GM23338 (cell line): ENCODE measurements at regions not wholly inside any gene's neighbourhood (a gene's known extent, or its start where the extent isn't known, plus 50 kb on each side); places are given as distances from the start of the nearest gene placed in this dataset.

Experiments
- ATAC-seq: fragments of 200-7000 bp; cut with Tn5 transposase; 3 replicates; pipeline ENCODE4 v1.9.1; 2020
- DNase-seq: peaks from one replicate; pipeline ENCODE4 v3.0.0-alpha.2; 2015; ENCODE audit warnings: low spot score
- H2AFZ ChIP-seq: fragments of 200-600 bp; sonication (generic); 2 replicates; pipeline ENCODE4 v1.8.0; 2016; ENCODE audit warnings: antibody characterized with exemption, mild to moderate bottlenecking, moderate library complexity
- H3F3A ChIP-seq: fragments of 200-600 bp; sonication (generic); replicated peaks from 2 replicates; pipeline ENCODE4 v1.8.0; 2017; ENCODE audit warnings: antibody characterized with exemption, mixed run types, low read depth
- H3K27ac ChIP-seq: fragments of 200-600 bp; sonication (generic); 2 replicates; pipeline ENCODE4 v1.6.1; 2016; ENCODE audit warnings: low read depth
- H3K27me3 ChIP-seq: fragments of 200-600 bp; sonication (generic); 2 replicates; pipeline ENCODE4 v1.8.0; 2016; ENCODE audit warnings: mild to moderate bottlenecking, mixed run types, moderate library complexity; ENCODE audit not compliant: insufficient read depth
- H3K36me3 ChIP-seq: fragments of 200-600 bp; sonication (generic); 2 replicates; pipeline ENCODE4 v1.8.0; 2016; ENCODE audit warnings: mild to moderate bottlenecking; ENCODE audit not compliant: insufficient read depth
- H3K4me1 ChIP-seq: fragments of 200-600 bp; sonication (generic); 2 replicates; pipeline ENCODE4 v1.8.0; 2016; ENCODE audit warnings: mild to moderate bottlenecking, moderate library complexity; ENCODE audit not compliant: insufficient read depth
- H3K4me2 ChIP-seq: fragments of 200-600 bp; sonication (generic); 2 replicates; pipeline ENCODE4 v1.7.1; 2017; ENCODE audit warnings: mixed run types
- H3K4me3 ChIP-seq: fragments of 200-600 bp; sonication (generic); 2 replicates; pipeline ENCODE4 v1.6.1; 2016; ENCODE audit warnings: mixed run types
- H3K79me2 ChIP-seq: fragments of 200-600 bp; sonication (generic); replicated peaks from 2 replicates; pipeline ENCODE4 v1.8.0; 2017; ENCODE audit warnings: mild to moderate bottlenecking; ENCODE audit not compliant: insufficient read depth
- H3K9me2 ChIP-seq: fragments of 200-600 bp; sonication (generic); 2 replicates; pipeline ENCODE4 v1.8.0; 2017; ENCODE audit not compliant: insufficient read depth
- H4K20me1 ChIP-seq: fragments of 200-600 bp; sonication (generic); replicated peaks from 2 replicates; pipeline ENCODE4 v1.8.0; 2017; ENCODE audit warnings: mild to moderate bottlenecking; ENCODE audit not compliant: insufficient read depth
- H3K27ac Mint-ChIP-seq: 2 replicates; pipeline ENCODE4 v1.8.0; 2020; ENCODE audit warnings: inconsistent platforms, mild to moderate bottlenecking, moderate library complexity, mixed read lengths
- H3K27me3 Mint-ChIP-seq: 3 replicates; pipeline ENCODE4 v1.8.0; 2022; ENCODE audit warnings: low read depth, mild to moderate bottlenecking, moderate library complexity, mixed read lengths, inconsistent platforms; ENCODE audit not compliant: insufficient read depth, poor library complexity
- H3K36me3 Mint-ChIP-seq: 3 replicates; pipeline ENCODE4 v1.8.0; 2021; ENCODE audit warnings: low read depth, mild to moderate bottlenecking, inconsistent platforms, moderate library complexity, mixed read lengths
- H3K4me1 Mint-ChIP-seq: 3 replicates; pipeline ENCODE4 v1.8.0; 2020; ENCODE audit warnings: mild to moderate bottlenecking, inconsistent platforms, mixed read lengths
- H3K4me3 Mint-ChIP-seq: 3 replicates; pipeline ENCODE4 v1.8.0; 2021; ENCODE audit warnings: moderate library complexity, mild to moderate bottlenecking, inconsistent platforms, mixed read lengths
- H3K9me3 Mint-ChIP-seq: 3 replicates; pipeline ENCODE4 v1.8.0; 2020; ENCODE audit warnings: moderate library complexity, mild to moderate bottlenecking, inconsistent platforms, mixed read lengths
- CREB1 ChIP-seq: fragments of 250-450 bp; sonication (Bioruptor Pico); IDR thresholded peaks from 2 replicates; pipeline ENCODE4 v1.5.0; 2020; ENCODE audit warnings: low read depth, mild to moderate bottlenecking, moderate library complexity
- CTCF ChIP-seq, 2 experiments: fragments of 200-600 bp in 1 of 2; sonication (generic) in 1 of 2; conservative IDR thresholded peaks; 2 replicates each; pipeline versions ENCODE4 v1.5.1 to v1.6.1; 2016 to 2017; ENCODE audit warnings: antibody characterized with exemption in 2 of 2, low read depth in 2 of 2, mild to moderate bottlenecking in 2 of 2, moderate library complexity in 1 of 2
- ETS1 ChIP-seq: IDR thresholded peaks from 2 replicates; pipeline ENCODE4 v1.6.1; 2016; ENCODE audit warnings: antibody characterized with exemption
- EZH2 ChIP-seq: fragments of 200-600 bp; sonication (generic); IDR thresholded peaks from one replicate; pipeline ENCODE4 v1.8.0; 2017; ENCODE audit warnings: antibody characterized with exemption, mild to moderate bottlenecking, low read depth; ENCODE audit not compliant: unreplicated experiment
- EZH2phosphoT487 ChIP-seq: fragments of 200-600 bp; sonication (generic); IDR thresholded peaks from one replicate; pipeline ENCODE4 v1.8.1; 2018; ENCODE audit warnings: antibody characterized with exemption; ENCODE audit not compliant: unreplicated experiment
- NANOG ChIP-seq: IDR thresholded peaks from 2 replicates; pipeline ENCODE4 v1.6.1; 2016; ENCODE audit warnings: antibody characterized with exemption, borderline replicate concordance
- POLR2AphosphoS5 ChIP-seq: IDR thresholded peaks from 2 replicates; pipeline ENCODE4 v1.6.1; 2016; ENCODE audit warnings: antibody characterized with exemption, low read depth
- STAT1 ChIP-seq: IDR thresholded peaks from one replicate; pipeline ENCODE4 v1.6.1; 2016; ENCODE audit warnings: antibody characterized with exemption; ENCODE audit not compliant: unreplicated experiment
- ZNF114 ChIP-seq: fragments of 250-450 bp; sonication (Bioruptor Pico); IDR thresholded peaks from 2 replicates; pipeline ENCODE4 v1.5.0; 2020; ENCODE audit warnings: mild to moderate bottlenecking, moderate library complexity
- ZNF331 ChIP-seq: fragments of 250-450 bp; sonication (Bioruptor Pico); IDR thresholded peaks from 2 replicates; pipeline ENCODE4 v1.5.0; 2020; ENCODE audit warnings: low read depth, mild to moderate bottlenecking, moderate library complexity
- TF ChIP-seq, protein P1 (sequence below): IDR thresholded peaks from one replicate; pipeline ENCODE4 v1.6.1; 2018; ENCODE audit warnings: antibody characterized with exemption; ENCODE audit not compliant: unreplicated experiment
- TF ChIP-seq, protein P2 (sequence below): fragments of 250-450 bp; sonication (Bioruptor Pico); IDR thresholded peaks from 2 replicates; pipeline ENCODE4 v1.5.0; 2020; ENCODE audit warnings: mild to moderate bottlenecking, moderate library complexity

DNA sequence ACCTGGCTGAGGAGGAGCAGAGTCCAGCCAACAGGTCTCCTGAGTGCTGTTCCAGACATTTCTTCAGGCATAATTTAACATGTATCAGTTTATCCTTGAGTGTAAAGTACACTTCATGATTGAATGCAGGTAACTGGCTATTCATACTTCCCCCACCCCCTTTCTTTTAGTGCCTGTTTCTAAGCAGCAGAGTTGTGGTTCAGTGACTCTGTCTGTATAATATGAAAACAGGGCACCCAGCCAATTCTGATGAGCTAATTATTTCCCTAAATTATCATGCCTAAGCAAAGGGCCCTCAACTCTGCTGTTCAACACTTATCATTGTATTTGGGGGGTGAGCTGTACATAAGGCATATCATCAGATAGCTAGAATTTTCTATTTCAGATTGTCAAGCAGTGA lies 51.9 kb upstream of the ZSWIM6 start (continued):
- TF ChIP-seq POLR2AphosphoS5 = no peak
- TF ChIP-seq, protein P1, sequence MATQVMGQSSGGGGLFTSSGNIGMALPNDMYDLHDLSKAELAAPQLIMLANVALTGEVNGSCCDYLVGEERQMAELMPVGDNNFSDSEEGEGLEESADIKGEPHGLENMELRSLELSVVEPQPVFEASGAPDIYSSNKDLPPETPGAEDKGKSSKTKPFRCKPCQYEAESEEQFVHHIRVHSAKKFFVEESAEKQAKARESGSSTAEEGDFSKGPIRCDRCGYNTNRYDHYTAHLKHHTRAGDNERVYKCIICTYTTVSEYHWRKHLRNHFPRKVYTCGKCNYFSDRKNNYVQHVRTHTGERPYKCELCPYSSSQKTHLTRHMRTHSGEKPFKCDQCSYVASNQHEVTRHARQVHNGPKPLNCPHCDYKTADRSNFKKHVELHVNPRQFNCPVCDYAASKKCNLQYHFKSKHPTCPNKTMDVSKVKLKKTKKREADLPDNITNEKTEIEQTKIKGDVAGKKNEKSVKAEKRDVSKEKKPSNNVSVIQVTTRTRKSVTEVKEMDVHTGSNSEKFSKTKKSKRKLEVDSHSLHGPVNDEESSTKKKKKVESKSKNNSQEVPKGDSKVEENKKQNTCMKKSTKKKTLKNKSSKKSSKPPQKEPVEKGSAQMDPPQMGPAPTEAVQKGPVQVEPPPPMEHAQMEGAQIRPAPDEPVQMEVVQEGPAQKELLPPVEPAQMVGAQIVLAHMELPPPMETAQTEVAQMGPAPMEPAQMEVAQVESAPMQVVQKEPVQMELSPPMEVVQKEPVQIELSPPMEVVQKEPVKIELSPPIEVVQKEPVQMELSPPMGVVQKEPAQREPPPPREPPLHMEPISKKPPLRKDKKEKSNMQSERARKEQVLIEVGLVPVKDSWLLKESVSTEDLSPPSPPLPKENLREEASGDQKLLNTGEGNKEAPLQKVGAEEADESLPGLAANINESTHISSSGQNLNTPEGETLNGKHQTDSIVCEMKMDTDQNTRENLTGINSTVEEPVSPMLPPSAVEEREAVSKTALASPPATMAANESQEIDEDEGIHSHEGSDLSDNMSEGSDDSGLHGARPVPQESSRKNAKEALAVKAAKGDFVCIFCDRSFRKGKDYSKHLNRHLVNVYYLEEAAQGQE = no peak
- no peak for TF ChIP-seq STAT1
- TF ChIP-seq EZH2 = no peak
- TF ChIP-seq CREB1 (CRISPR knock-in tag) = no peak
- no peak for TF ChIP-seq NANOG
- no peak for TF ChIP-seq ETS1
- no peak for TF ChIP-seq ZNF114
- no peak for TF ChIP-seq CTCF (conservative IDR thresholded peaks at IDR 0.05; ENCODE audit: low read depth in 2 of 2)
- TF ChIP-seq ZNF331 (CRISPR knock-in tag) = no peak

- H3K4me3 Mint-ChIP-seq = no peak overlapping the region
- no peaks in the 10 kb centered on the region for H3K9me3 Mint-ChIP-seq
- H3K36me3 ChIP-seq = no peaks in the 10 kb centered on the region
- no peak overlapping the region for H3K4me3 ChIP-seq
- no peaks in the 10 kb centered on the region for H3K36me3 Mint-ChIP-seq
- H3F3A ChIP-seq = no peaks in the 10 kb centered on the region
- no peak overlapping the region for H3K27ac ChIP-seq
- H3K27ac Mint-ChIP-seq = no peak overlapping the region
- peaks cover 6% of the 10 kb centered on the region for H3K27me3 Mint-ChIP-seq
- no peaks in the 10 kb centered on the region for H3K79me2 ChIP-seq
- H2AFZ ChIP-seq = no peak overlapping the region
- H3K9me2 ChIP-seq = no peaks in the 10 kb centered on the region
- ATAC-seq (no peak), DNase-seq (no peak)
- H4K20me1 ChIP-seq = no peaks in the 10 kb centered on the region
- H3K4me1 Mint-ChIP-seq = peaks cover 13% of the 10 kb centered on the region
- 0 out of 2 replicates have a peak, but pooled peaks cover 4% of the 10 kb centered on the region for H3K4me1 ChIP-seq
- H3K4me2 ChIP-seq = no peak overlapping the region
- H3K27me3 ChIP-seq = no peaks in the 10 kb centered on the region
- TF ChIP-seq EZH2 (no peak), EZH2phosphoT487 (no peak)
- TF ChIP-seq, protein P2, sequence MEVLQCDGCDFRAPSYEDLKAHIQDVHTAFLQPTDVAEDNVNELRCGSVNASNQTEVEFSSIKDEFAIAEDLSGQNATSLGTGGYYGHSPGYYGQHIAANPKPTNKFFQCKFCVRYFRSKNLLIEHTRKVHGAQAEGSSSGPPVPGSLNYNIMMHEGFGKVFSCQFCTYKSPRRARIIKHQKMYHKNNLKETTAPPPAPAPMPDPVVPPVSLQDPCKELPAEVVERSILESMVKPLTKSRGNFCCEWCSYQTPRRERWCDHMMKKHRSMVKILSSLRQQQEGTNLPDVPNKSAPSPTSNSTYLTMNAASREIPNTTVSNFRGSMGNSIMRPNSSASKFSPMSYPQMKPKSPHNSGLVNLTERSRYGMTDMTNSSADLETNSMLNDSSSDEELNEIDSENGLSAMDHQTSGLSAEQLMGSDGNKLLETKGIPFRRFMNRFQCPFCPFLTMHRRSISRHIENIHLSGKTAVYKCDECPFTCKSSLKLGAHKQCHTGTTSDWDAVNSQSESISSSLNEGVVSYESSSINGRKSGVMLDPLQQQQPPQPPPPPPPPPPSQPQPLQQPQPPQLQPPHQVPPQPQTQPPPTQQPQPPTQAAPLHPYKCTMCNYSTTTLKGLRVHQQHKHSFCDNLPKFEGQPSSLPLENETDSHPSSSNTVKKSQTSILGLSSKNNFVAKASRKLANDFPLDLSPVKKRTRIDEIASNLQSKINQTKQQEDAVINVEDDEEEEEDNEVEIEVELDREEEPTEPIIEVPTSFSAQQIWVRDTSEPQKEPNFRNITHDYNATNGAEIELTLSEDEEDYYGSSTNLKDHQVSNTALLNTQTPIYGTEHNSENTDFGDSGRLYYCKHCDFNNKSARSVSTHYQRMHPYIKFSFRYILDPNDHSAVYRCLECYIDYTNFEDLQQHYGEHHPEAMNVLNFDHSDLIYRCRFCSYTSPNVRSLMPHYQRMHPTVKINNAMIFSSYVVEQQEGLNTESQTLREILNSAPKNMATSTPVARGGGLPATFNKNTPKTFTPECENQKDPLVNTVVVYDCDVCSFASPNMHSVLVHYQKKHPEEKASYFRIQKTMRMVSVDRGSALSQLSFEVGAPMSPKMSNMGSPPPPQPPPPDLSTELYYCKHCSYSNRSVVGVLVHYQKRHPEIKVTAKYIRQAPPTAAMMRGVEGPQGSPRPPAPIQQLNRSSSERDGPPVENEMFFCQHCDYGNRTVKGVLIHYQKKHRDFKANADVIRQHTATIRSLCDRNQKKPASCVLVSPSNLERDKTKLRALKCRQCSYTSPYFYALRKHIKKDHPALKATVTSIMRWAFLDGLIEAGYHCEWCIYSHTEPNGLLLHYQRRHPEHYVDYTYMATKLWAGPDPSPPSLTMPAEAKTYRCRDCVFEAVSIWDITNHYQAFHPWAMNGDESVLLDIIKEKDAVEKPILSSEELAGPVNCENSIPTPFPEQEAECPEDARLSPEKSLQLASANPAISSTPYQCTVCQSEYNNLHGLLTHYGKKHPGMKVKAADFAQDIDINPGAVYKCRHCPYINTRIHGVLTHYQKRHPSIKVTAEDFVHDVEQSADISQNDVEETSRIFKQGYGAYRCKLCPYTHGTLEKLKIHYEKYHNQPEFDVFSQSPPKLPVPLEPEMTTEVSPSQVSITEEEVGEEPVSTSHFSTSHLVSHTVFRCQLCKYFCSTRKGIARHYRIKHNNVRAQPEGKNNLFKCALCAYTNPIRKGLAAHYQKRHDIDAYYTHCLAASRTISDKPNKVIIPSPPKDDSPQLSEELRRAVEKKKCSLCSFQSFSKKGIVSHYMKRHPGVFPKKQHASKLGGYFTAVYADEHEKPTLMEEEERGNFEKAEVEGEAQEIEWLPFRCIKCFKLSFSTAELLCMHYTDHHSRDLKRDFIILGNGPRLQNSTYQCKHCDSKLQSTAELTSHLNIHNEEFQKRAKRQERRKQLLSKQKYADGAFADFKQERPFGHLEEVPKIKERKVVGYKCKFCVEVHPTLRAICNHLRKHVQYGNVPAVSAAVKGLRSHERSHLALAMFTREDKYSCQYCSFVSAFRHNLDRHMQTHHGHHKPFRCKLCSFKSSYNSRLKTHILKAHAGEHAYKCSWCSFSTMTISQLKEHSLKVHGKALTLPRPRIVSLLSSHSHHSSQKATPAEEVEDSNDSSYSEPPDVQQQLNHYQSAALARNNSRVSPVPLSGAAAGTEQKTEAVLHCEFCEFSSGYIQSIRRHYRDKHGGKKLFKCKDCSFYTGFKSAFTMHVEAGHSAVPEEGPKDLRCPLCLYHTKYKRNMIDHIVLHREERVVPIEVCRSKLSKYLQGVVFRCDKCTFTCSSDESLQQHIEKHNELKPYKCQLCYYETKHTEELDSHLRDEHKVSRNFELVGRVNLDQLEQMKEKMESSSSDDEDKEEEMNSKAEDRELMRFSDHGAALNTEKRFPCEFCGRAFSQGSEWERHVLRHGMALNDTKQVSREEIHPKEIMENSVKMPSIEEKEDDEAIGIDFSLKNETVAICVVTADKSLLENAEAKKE (CRISPR knock-in tag) = no peak
Observed at GRCh38 chr5:61280761-61281427, 51.2 kb upstream of the ZSWIM6 start.
